EH (cell line): ENCODE measurements at regions not wholly inside any gene's neighbourhood (a gene's known extent, or its start where the extent isn't known, plus 50 kb on each side); places are given as distances from the start of the nearest gene placed in this dataset.
"Not testable (repeated sequence)": the region's sequence is repeated elsewhere in the genome, so short reads cannot be mapped to it uniquely, and the experiment has no call there.

Experiments
- DNase-seq: peaks from one replicate; pipeline ENCODE4 v3.0.0-alpha.2; 2015; ENCODE audit warnings: low read depth

- no peak for DNase-seq
Observed at GRCh38 chr2:204143216-204144014, 206.9 kb downstream of the ICOS start.

- no peak for DNase-seq
Observed at GRCh38 chr2:204144492-204144891, 207.9 kb downstream of the ICOS start.

- DNase-seq: peak; percentile 68
Observed at GRCh38 chr2:204145263-204145751, 208.7 kb downstream of the ICOS start.

- no peak for DNase-seq
Observed at GRCh38 chr2:204145791-204146190, 209.2 kb downstream of the ICOS start.

- not testable (repeated sequence) for DNase-seq
Observed at GRCh38 chr2:204147040-204147439, 210.5 kb downstream of the ICOS start.

- no peak for DNase-seq
Observed at GRCh38 chr2:204150721-204151120, 214.2 kb downstream of the ICOS start.

GRCh38 chr2:204152616-204153015 is 216.1 kb downstream of the ICOS start:
- no peak for DNase-seq

- no peak for DNase-seq
Observed at GRCh38 chr2:204154863-204155262, 218.3 kb downstream of the ICOS start.

- DNase-seq: no peak
Observed at GRCh38 chr2:204156456-204156855, 219.9 kb downstream of the ICOS start.

- no peak for DNase-seq
Observed at GRCh38 chr2:204157684-204158083, 221.1 kb downstream of the ICOS start.

- no peak for DNase-seq
Observed at GRCh38 chr2:204159526-204159925, 223.0 kb downstream of the ICOS start.

- no peak for DNase-seq
Observed at GRCh38 chr2:204160989-204161388, 224.4 kb downstream of the ICOS start.

GRCh38 chr2:204161886-204162285 is 225.3 kb downstream of the ICOS start:
- no peak for DNase-seq

- DNase-seq: no peak
Observed at GRCh38 chr2:204166961-204167360, 230.4 kb downstream of the ICOS start.

GRCh38 chr2:204167670-204168069 is 231.1 kb downstream of the ICOS start:
- DNase-seq: not testable (repeated sequence)

- DNase-seq: no peak
Observed at GRCh38 chr2:204170411-204170810, 233.8 kb downstream of the ICOS start.

GRCh38 chr2:204171432-204172144 is 235.0 kb downstream of the ICOS start:
- DNase-seq: no peak

GRCh38 chr2:204172145-204172600 is 235.6 kb downstream of the ICOS start:
- no peak for DNase-seq

- no peak for DNase-seq
Observed at GRCh38 chr2:204174034-204174433, 237.5 kb downstream of the ICOS start.

- peak; percentile 6 for DNase-seq
Observed at GRCh38 chr2:204175552-204176271, 239.1 kb downstream of the ICOS start.

GRCh38 chr2:204176306-204176705 is 239.7 kb downstream of the ICOS start:
- DNase-seq: no peak

GRCh38 chr2:204177251-204177976 is 240.9 kb downstream of the ICOS start:
- DNase-seq: no peak
